ENCODE measurements at regions not wholly inside any gene's neighbourhood (a gene's known extent, or its start where the extent isn't known, plus 50 kb on each side); places are given as distances from the start of the nearest gene placed in this dataset.
"Not testable (repeated sequence)": the region's sequence is repeated elsewhere in the genome, so short reads cannot be mapped to it uniquely, and the experiment has no call there.

GRCh38 chr1:29682171-29682918 is 446.0 kb downstream of the PTPRU start:
- DNase-seq (ENCODE audit: low spot score) = no peak

- DNase-seq (ENCODE audit: low spot score) = not testable (repeated sequence)
These were observed 445.1 kb downstream of the PTPRU start for GRCh38 chr1:29681416-29681815.

DNA sequence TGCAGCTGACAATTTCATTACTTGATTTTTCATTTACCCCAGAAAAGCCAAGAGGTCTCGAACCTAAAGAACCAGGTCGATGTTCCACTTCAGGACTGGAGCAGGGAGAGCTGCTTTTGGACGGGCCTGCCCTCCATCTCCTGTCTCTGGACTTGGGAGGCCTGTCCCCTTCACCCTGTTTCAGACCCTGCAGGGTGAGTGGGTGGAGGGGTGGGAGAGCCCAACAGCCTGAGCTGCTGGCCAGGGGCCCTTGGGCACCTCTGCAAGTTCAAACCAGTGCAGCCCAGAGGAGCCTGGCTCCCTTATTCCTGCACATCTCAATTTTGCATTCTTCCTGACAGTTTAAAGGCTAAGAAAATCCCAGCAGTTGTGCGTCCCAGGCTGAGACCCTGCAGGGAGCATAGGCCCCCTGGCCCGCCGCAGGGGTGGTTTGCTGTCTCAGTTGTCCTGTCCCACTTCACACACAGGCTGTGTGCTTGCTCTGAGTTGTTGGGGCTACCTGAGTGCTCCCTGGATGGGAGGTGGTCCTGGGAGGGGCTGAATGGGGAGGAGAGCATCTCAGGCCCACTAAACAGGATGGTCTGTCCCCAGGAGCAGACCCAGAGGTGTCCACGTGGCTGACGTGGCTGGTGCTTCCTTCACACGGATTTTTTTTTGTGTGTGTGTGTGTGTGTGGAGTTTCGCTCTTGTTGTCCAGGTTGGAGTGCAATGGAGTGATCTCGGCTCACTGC is 443.7 kb downstream of the PTPRU start:
- no peak for DNase-seq (ENCODE audit: low spot score)

DNA sequence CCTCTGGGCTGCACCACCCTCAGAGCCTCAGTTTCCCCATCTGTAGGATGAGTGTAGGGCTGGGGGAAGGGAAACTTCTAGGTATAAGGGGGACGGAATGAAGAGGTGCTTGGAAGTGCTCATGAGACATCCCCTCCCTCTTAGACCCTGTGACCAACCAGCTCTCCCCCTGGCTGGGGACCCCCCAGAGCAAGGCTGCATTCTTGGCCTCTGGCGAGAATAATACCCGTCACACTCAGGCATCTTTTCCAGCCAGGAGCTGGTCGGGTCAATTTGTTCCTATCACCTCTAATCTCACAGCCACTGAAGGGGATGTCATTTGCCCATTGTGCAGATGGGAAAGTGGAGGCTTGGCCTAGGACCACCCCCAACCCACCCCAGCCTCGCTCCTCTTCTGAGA is 443.0 kb downstream of the PTPRU start:
- no peak for DNase-seq (ENCODE audit: low spot score)

- DNase-seq (ENCODE audit: low spot score) = no peak
These were observed 441.0 kb downstream of the PTPRU start for GRCh38 chr1:29677028-29678024.

- no peak for DNase-seq (ENCODE audit: low spot score)
These were observed 440.2 kb downstream of the PTPRU start for GRCh38 chr1:29676496-29676895.

DNA sequence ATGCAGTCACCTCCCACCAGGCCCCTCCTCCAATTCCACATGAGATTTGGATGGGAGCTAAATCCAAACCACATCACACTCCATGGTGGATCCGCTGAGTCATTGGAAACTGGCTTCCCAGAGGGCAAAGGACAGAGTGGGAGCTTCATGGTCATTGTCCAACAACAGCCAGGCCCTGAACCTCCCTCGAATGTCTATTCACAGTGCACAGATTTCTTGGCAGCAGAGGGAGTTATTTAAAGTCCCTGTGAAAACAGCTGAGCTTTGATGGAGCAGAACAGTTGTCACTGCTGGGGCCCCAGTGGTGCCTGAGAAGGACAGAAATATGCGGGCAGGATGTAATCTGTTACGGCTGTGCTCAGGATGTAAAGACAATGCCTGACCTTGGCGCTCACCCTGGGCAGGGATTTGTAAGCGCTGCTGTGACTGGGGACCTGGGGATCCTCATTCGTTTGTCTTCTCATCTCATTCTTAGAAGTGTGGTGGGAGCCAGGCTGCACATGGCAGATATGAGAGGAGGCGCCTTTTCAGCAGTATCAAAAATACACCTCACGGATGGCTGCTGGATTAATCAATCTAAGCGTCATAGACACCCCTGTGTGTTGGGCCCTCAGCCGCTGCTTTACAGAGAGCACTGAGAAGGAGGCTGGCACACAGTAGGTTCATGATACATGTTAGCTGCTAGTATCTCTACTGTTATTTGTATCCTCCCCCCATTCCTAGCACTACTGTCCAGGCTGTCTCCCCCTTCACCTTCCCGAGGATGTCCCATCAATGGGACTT is 439.4 kb downstream of the PTPRU start:
- DNase-seq (ENCODE audit: low spot score) = no peak

DNA sequence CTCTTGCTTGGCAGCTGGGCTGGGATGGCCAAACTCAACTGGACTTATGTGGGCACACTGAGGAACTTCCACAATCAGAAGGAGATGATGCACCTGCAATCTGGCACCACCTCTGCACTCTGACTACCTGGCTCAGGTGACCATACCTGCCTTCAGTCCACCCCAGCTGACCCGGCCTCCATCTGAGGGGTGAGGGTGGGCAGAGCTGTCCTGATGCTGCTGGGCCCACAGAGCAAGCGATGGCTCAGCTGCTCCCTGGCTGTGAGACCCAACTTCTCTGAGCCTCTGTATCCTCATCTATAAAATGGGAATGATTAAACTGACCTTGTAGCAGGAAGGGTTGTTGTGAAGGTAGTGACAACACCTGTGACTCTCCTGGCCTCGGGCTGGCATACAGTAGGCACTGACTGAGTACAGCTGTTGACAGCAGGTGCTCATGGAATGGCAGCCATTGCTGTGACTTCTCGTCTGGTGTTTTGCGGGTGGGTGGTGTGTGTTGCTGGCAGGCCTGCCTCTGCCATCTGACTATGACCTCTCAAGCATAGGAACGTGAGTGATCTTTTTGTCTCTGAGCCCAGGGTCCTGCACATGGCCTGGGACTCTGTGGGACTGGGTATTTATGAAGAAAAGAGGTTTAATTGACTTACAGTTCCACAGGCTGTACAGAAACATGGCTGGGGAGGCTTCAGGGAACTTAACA is 438.5 kb downstream of the PTPRU start:
- no peak for DNase-seq (ENCODE audit: low spot score)

- DNase-seq (ENCODE audit: low spot score) = no peak
These were observed 437.6 kb downstream of the PTPRU start for GRCh38 chr1:29673669-29674626.

DNA sequence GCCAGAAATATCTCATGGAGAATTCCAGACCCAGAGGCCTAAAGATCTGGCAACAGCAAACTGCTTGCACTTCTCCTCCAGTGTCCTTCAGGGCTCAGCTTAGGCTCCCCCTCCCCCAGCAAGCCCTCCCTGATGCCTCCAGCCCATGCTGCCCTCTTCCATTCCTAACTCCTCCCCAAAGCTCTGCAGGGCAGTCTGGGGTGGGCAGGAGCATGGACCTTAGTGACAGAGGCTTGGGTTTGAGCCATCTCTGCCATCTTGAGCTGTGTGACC is 436.8 kb downstream of the PTPRU start:
- DNase-seq (ENCODE audit: low spot score) = no peak

DNA sequence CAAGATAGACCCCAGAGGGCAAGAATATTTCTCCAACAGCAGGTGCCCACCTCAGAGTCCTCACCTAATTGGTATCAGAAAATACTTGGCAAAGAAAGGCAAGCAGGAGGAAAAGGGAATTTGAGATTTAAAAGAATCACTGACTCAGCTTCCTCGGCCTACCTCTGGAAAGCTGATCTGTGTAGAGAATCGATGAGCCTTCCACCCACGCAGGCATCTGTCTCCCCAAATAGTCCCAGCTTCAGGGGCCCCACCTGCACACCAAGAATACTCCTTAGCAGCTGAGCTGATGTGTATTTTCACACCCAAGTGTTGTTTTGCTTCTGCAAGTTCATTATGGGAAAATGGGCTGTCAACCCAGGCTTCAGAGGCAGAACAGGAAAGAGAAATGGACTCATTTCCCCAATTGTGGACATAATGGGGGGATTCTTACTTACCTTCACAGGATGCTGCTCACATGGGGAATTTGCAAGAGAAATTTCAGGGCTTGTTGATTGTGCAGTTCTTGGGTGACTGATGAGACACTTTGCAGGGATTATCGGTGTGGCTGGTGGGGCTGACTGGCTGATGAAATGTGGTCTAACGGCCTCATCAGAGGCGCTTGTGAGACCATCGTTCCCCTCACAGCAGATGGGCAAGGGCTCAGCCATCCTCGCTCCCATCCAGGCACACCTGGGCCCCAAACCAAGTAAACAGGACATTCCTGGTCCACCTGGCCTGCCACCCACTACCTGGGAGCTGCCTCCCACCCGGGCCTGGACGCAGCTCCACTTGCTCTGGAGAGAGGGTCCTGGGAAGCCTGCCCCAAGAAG is 436.3 kb downstream of the PTPRU start:
- DNase-seq (ENCODE audit: low spot score) = no peak

GRCh38 chr1:29671446-29672356 is 435.4 kb downstream of the PTPRU start:
- no peak for DNase-seq (ENCODE audit: low spot score)

DNA sequence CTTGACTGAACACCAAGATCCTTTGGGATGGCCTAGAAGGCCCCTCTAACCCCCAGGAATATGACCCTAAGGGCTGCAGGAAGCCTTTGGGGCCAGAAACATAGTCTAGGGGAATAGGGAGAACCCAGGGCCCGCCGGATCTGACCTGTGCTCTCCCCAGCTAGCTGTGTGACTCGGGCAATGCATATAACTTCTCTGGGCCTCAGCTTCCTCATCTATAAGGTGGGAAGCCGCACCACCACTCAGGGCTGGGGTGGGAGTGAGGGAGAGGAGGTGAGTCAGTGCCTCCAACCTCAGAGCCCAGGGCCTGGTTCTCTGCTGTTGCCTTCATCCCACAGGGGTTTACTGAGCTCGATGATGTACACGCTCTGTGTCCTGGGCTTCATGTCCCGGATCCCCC is 434.4 kb downstream of the PTPRU start:
- DNase-seq (ENCODE audit: low spot score) = no peak

- DNase-seq (ENCODE audit: low spot score) = no peak
These were observed 433.6 kb downstream of the PTPRU start for GRCh38 chr1:29669912-29670311.

DNA sequence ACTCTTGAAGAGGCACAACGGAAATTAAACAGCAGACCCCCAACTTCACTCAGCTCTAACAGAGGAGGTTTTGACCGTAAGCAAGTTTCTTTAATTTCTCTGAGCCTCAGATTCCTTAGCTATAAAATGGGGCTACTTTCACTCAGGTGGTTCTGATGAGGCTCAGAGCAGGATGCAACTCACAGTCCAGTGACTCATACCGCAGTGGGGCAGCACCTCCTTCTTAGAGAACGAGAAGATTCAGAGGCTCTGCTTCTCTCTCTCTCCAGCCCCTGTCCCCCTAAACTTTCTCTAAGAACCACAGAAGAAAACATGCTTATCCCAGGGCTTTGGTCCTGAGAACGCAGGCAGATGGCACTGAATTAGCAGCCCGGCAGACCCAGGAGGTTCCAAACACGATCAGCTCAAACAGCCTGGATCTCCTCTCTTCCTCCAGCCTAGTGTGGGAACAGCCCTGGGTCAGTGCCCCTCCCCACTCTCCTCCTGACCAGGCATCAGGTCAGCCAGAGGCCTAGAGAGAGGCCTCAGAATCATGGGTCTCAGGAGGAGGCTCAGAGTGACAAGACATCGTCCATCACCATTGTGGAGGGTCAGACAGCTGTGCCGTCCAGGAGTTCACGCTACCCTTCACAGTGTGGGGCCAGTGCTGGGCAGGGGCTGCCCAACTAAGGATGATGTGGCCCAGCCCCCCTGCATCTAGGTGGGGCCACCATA is 433.0 kb downstream of the PTPRU start:
- DNase-seq (ENCODE audit: low spot score) = no peak

- no peak for DNase-seq (ENCODE audit: low spot score)
These were observed 432.3 kb downstream of the PTPRU start for GRCh38 chr1:29668551-29669157.

- no peak for DNase-seq (ENCODE audit: low spot score)
These were observed 431.6 kb downstream of the PTPRU start for GRCh38 chr1:29667951-29668350.

All from AG08395 (cell line).